HepG2 (cell line): ENCODE measurements at regions not wholly inside any gene's neighbourhood (a gene's known extent, or its start where the extent isn't known, plus 50 kb on each side); places are given as distances from the start of the nearest gene placed in this dataset.

Experiments used
- ATAC-seq: fragments of 200-7000 bp; cut with Tn5 transposase; 3 replicates; pipeline ENCODE4 v1.9.1; 2020; ENCODE audit warnings: mild to moderate bottlenecking, moderate library complexity
- BruUV-seq: library from RNA; stranded (reverse); fragments of 400-500 nt; replicated peaks from 2 replicates; lab custom pipeline; 2021; lab: Mats Ljungman, UMichigan
- CTCF ChIA-PET: fragments of 300-600 bp; formaldehyde crosslinking; extraction: SDS; loops from one replicate; lab custom pipeline; 2021; ENCODE audit warnings: low total read pairs, inconsistent platforms, low intra/inter-chr PET ratio; lab: Yijun Ruan, JAX
- POLR2A ChIA-PET: fragments of 350-600 bp; sonication (Branson Sonifier 250); formaldehyde crosslinking; loops from one replicate; lab custom pipeline; 2020; ENCODE audit warnings: antibody characterized with exemption, inconsistent platforms; lab: Yijun Ruan, JAX
- DNase-seq: peaks from one replicate; pipeline ENCODE4 v3.0.0-alpha.2; 2015; ENCODE audit warnings: low spot score
- FAIRE-seq: peaks from 3 replicates; lab custom pipeline; 2011; peaks lifted over from hg19 to GRCh38; lab: Jason Lieb, UNC
- H2AFZ ChIP-seq: one replicate; pipeline ENCODE4 v1.6.1; 2011; ENCODE audit warnings: low read length, inconsistent platforms
- H3K27ac ChIP-seq: fragments of 300-600 bp; 3 replicates; pipeline ENCODE4 v1.8.0; 2011; ENCODE audit warnings: mixed run types, mild to moderate bottlenecking, mixed read lengths, low read length, inconsistent platforms; ENCODE audit not compliant: insufficient read depth; ENCODE audit errors: extremely low read length
- H3K27me3 ChIP-seq, 2 experiments: fragments of 200-600 bp in 1 of 2; 2 replicates in 1 of 2; 3 replicates in 1 of 2; pipeline versions ENCODE4 v1.6.0 to v1.8.0; 2011; ENCODE audit warnings: low read length in 2 of 2, mild to moderate bottlenecking in 2 of 2, moderate library complexity in 2 of 2, inconsistent platforms in 1 of 2; ENCODE audit not compliant: insufficient read depth in 2 of 2, control insufficient read depth in 1 of 2
- H3K36me3 ChIP-seq, 2 experiments: fragments of 200-600 bp in 1 of 2; replicated peaks in 1 of 2; 2 replicates in 1 of 2; 3 replicates in 1 of 2; pipeline versions ENCODE4 v1.5.1 to v1.8.0; 2011; ENCODE audit warnings: low read length in 2 of 2, inconsistent platforms in 1 of 2; ENCODE audit not compliant: insufficient read depth in 2 of 2, control insufficient read depth in 1 of 2
- H3K4me1 ChIP-seq: 2 replicates; pipeline ENCODE4 v1.5.1; 2012; ENCODE audit warnings: low read length, inconsistent platforms; ENCODE audit not compliant: insufficient read depth
- H3K4me2 ChIP-seq: 2 replicates; pipeline ENCODE4 v1.6.0; 2011; ENCODE audit warnings: low read depth, low read length, inconsistent platforms
- H3K4me3 ChIP-seq, 3 experiments: fragments of 200-600 bp in 1 of 3; sonication (generic), shearing (Covaris generic) in 1 of 3; replicated peaks in 1 of 3; 2 replicates each; pipeline ENCODE4 v1.5.1; 2011 to 2016; ENCODE audit warnings: low read length in 3 of 3, inconsistent platforms in 2 of 3, low read depth in 2 of 3, mild to moderate bottlenecking in 2 of 3, control low read depth in 1 of 3, mixed read lengths in 1 of 3; ENCODE audit not compliant: insufficient read depth in 1 of 3
- H3K79me2 ChIP-seq: one replicate; pipeline ENCODE4 v1.6.1; 2011; ENCODE audit warnings: low read length, inconsistent platforms; ENCODE audit not compliant: insufficient read depth
- H3K9ac ChIP-seq: 2 replicates; pipeline ENCODE4 v1.6.0; 2011; ENCODE audit warnings: mild to moderate bottlenecking, low read depth, low read length, inconsistent platforms; ENCODE audit not compliant: insufficient read depth
- H3K9me3 ChIP-seq: 2 replicates; pipeline ENCODE4 v1.5.1; 2012; ENCODE audit warnings: mild to moderate bottlenecking, low read length
- H4K20me1 ChIP-seq: 2 replicates; pipeline ENCODE4 v1.6.0; 2011; ENCODE audit warnings: inconsistent platforms, mild to moderate bottlenecking, low read length, moderate library complexity; ENCODE audit not compliant: insufficient read depth
- CBX5 ChIP-seq: sonication (generic); formaldehyde crosslinking; IDR thresholded peaks from 2 replicates; pipeline ENCODE4 v1.4.0; 2020; ENCODE audit warnings: missing genetic modification reagents, borderline replicate concordance
- CCDC6 ChIP-seq: sonication (generic); formaldehyde crosslinking; IDR thresholded peaks from 2 replicates; pipeline ENCODE4 v1.8.1; 2022; ENCODE audit warnings: mild to moderate bottlenecking, missing genetic modification reagents, moderate library complexity
- FOXP4 ChIP-seq: sonication (generic); formaldehyde crosslinking; IDR thresholded peaks from 2 replicates; pipeline ENCODE4 v1.4.0; 2020; ENCODE audit warnings: missing genetic modification reagents
- HOXA3 ChIP-seq: sonication (generic); formaldehyde crosslinking; IDR thresholded peaks from 2 replicates; pipeline ENCODE4 v1.5.0; 2020; ENCODE audit warnings: missing genetic modification reagents
- KMT2B ChIP-seq: IDR thresholded peaks from 2 replicates; pipeline ENCODE4 v1.6.1; 2016; ENCODE audit warnings: missing genetic modification reagents, missing compliant biosample characterization
- NR1H2 ChIP-seq: sonication (generic); formaldehyde crosslinking; IDR thresholded peaks from 2 replicates; pipeline ENCODE4 v1.8.1; 2022; ENCODE audit warnings: low read depth, missing genetic modification reagents, borderline replicate concordance
- SP140L ChIP-seq: sonication (generic); formaldehyde crosslinking; IDR thresholded peaks from 2 replicates; pipeline ENCODE4 v1.4.0; 2020; ENCODE audit warnings: missing genetic modification reagents, borderline replicate concordance
- ZBTB20 ChIP-seq: sonication (generic); formaldehyde crosslinking; IDR thresholded peaks from 2 replicates; pipeline ENCODE4 v1.8.1; 2023; ENCODE audit warnings: missing genetic modification reagents, low read depth, mild to moderate bottlenecking, borderline replicate concordance
- WGBS: methylation state at CpG from one replicate; pipeline ENCODE4 v1.1.6; 2017; ENCODE audit warnings: low lambda C conversion rate; 5-methylcytosine and 5-hydroxymethylcytosine counted together
- in situ Hi-C: cut with HindIII; loops from 2 replicates; pipeline ENCODE4 v1.10.0; 2017; ENCODE audit warnings: low pct_unique_long_range_greater_than_20kb; ENCODE audit not compliant: extremely low pct_ligation_motif_present
- intact Hi-C: fragments of 100-400 bp; cut with micrococcal nuclease; formaldehyde crosslinking; loops from one replicate; pipeline ENCODE4 v1.10.0; 2022; ENCODE audit not compliant: unreplicated experiment
- TF ChIP-seq, protein P1 (sequence below): IDR thresholded peaks from 2 replicates; pipeline ENCODE4 v1.6.1; 2016

GRCh38 chr22:19593991-19594569, 69.9 kb upstream of the CLDN5 start:
- H3K27me3 ChIP-seq = peaks cover 2 to 31% of the 10 kb centered on the region in 2 experiments; a peak in 2 of 5 replicates
- no peak overlapping the region for H3K4me3 ChIP-seq
- WGBS = 9% methylated on average over 7 of the region's 7 CpGs
- H3K36me3 ChIP-seq = no peaks in the 10 kb centered on the region
- no TSS peak for BruUV-seq
- no peak overlapping the region for H3K4me2 ChIP-seq
- H2AFZ ChIP-seq = no peak overlapping the region
- H3K27ac ChIP-seq = no peak overlapping the region
- POLR2A ChIA-PET = no interaction called here
- no peak for FAIRE-seq
- ATAC-seq = no peak
- TF ChIP-seq SP140L (no peak), KMT2B (CRISPR knock-in tag) (no peak), CBX5 (CRISPR knock-in tag) (no peak), HOXA3 (CRISPR knock-in tag) (no peak), CCDC6 (CRISPR knock-in tag) (no peak), NR1H2 (CRISPR knock-in tag) (no peak), ZBTB20 (CRISPR knock-in tag) (no peak), FOXP4 (CRISPR knock-in tag) (no peak)
- TF ChIP-seq, protein P1, sequence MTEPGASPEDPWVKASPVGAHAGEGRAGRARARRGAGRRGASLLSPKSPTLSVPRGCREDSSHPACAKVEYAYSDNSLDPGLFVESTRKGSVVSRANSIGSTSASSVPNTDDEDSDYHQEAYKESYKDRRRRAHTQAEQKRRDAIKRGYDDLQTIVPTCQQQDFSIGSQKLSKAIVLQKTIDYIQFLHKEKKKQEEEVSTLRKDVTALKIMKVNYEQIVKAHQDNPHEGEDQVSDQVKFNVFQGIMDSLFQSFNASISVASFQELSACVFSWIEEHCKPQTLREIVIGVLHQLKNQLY (CRISPR knock-in tag) = no peak
- TF ChIP-seq, all 625 proteins: peak for 0
- H3K79me2 ChIP-seq = no peaks in the 10 kb centered on the region
- no peaks in the 10 kb centered on the region for H3K9me3 ChIP-seq
- CTCF ChIA-PET = no interaction called here
- intact Hi-C loops (no loop called here), in situ Hi-C loops (no loop called here)
- no peaks in the 10 kb centered on the region for H4K20me1 ChIP-seq
- no peak overlapping the region for H3K9ac ChIP-seq
- DNase-seq = no peak
- peaks cover 26% of the 10 kb centered on the region for H3K4me1 ChIP-seq
